Thoracic aorta (tissue), 2 donors: ENCODE measurements at regions not wholly inside any gene's neighbourhood (a gene's known extent, or its start where the extent isn't known, plus 50 kb on each side); places are given as distances from the start of the nearest gene placed in this dataset.

Experiments
- ATAC-seq: fragments of 150-250 bp; one replicate; pipeline ENCODE4 v1.8.0; 2017; ENCODE audit warnings: low read depth; ENCODE audit not compliant: insufficient number of reproducible peaks, low FRiP score
- DNase-seq: peaks from one replicate; pipeline ENCODE4 v3.0.0-alpha.2; 2020; ENCODE audit warnings: low spot score
- H3K27ac ChIP-seq, 2 donors: fragments of 200-600 bp; sonication (generic); 1 replicate in 1 of 2; 2 replicates in 1 of 2; pipeline ENCODE4 v1.5.1; 2016; ENCODE audit warnings: mild to moderate bottlenecking in 2 of 2, moderate library complexity in 2 of 2
- H3K27me3 ChIP-seq: fragments of 200-600 bp; sonication (generic); replicated peaks from 2 replicates; pipeline ENCODE4 v1.6.0; 2016; ENCODE audit warnings: mild to moderate bottlenecking; ENCODE audit not compliant: insufficient read depth
- H3K36me3 ChIP-seq: fragments of 200-600 bp; sonication (generic); one replicate; pipeline ENCODE4 v1.5.1; 2016
- H3K4me1 ChIP-seq, 2 donors: fragments of 200-600 bp; sonication (generic); 1 replicate in 1 of 2; 2 replicates in 1 of 2; pipeline versions ENCODE4 v1.5.1 to v1.6.0; 2016; ENCODE audit warnings: low read depth in 2 of 2, mild to moderate bottlenecking in 1 of 2; ENCODE audit not compliant: control insufficient read depth in 1 of 2
- H3K4me3 ChIP-seq: fragments of 200-600 bp; sonication (generic); 2 replicates; pipeline ENCODE4 v1.5.1; 2016; ENCODE audit warnings: mild to moderate bottlenecking
- H3K9me3 ChIP-seq: fragments of 200-600 bp; sonication (generic); 2 replicates; pipeline ENCODE4 v1.5.1; 2016
- TF ChIP-seq, protein P1 (sequence below): fragments of 200-600 bp; sonication (generic); IDR thresholded peaks from one replicate; pipeline ENCODE4 v1.5.1; 2019; ENCODE audit warnings: antibody characterized with exemption

DNA sequence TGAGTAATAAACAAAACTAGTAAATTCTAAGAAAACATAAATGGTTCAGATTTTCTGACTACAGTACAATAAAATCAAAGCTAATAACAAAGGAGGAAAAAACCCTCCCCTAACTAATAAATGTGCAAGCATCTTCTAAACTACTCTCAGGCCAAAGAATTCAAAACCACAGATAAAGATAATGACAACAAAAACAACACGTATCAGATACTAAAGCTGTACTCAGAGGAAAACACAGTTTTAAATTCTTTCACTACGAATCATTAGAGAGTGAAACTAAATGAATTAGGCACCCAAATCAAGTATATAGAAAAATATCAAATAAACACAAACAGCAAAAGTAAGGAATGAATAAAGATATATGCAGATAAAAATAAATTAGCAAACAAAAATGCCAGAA, 200.9 kb downstream of the TEX36 start:
- ATAC-seq (no peak), DNase-seq (no peak)
- Histone ChIP-seq H3K4me1 (no peaks in the 10 kb centered on the region), H3K4me3 (no peak overlapping the region), H3K27me3 (peaks cover 5% of the 10 kb centered on the region), H3K36me3 (no peaks in the 10 kb centered on the region), H3K27ac (no peak overlapping the region), H3K9me3 (no peaks in the 10 kb centered on the region)
- TF ChIP-seq, protein P1, sequence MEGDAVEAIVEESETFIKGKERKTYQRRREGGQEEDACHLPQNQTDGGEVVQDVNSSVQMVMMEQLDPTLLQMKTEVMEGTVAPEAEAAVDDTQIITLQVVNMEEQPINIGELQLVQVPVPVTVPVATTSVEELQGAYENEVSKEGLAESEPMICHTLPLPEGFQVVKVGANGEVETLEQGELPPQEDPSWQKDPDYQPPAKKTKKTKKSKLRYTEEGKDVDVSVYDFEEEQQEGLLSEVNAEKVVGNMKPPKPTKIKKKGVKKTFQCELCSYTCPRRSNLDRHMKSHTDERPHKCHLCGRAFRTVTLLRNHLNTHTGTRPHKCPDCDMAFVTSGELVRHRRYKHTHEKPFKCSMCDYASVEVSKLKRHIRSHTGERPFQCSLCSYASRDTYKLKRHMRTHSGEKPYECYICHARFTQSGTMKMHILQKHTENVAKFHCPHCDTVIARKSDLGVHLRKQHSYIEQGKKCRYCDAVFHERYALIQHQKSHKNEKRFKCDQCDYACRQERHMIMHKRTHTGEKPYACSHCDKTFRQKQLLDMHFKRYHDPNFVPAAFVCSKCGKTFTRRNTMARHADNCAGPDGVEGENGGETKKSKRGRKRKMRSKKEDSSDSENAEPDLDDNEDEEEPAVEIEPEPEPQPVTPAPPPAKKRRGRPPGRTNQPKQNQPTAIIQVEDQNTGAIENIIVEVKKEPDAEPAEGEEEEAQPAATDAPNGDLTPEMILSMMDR, result no peak

DNA sequence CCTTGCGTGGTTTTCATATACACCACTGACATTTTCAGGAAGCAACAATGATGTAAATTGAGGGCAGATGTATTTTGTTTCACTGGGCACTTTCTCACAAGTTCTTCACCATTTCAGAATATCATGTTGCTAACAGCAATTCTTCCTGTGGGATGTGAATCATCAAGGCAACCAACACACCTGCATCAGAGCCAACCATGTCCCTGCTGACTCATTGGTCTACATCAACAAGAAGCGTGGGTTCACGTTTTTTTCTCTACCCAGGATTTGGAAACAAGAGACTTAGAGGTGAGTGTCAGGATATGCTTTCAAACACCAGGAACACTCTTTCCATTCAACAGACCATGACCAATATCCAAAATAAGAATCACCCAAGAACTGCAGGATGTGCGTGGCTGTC, 203.9 kb downstream of the TEX36 start:
- no peak overlapping the region for H3K27ac ChIP-seq
- no peak overlapping the region for H3K4me3 ChIP-seq
- ATAC-seq (no peak), DNase-seq (no peak)
- TF ChIP-seq, protein P1, result no peak
- no peaks in the 10 kb centered on the region for H3K36me3 ChIP-seq
- peaks cover 5% of the 10 kb centered on the region for H3K27me3 ChIP-seq
- no peaks in the 10 kb centered on the region for H3K9me3 ChIP-seq
- H3K4me1 ChIP-seq, result no peaks in the 10 kb centered on the region

DNA sequence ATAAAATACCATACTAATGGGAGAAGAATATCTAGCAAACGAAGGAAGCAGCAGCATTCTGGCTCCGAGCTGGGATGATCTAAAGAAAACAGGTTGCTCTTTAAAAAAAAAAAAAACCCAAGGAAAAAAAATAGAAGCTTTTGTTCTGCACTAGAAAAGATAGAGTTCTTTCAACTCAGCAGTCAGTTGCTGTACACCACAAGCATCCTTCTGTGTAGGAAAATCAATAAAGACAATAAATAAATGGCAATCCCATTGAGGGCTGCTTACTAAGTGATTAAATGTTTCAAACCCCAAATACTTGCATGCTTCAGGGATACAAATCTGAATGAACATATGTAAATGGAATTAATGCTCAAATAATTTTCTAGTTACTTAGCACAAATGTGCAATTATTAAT, 207.1 kb downstream of the TEX36 start:
- TF ChIP-seq, protein P1, result no peak
- H3K27me3 ChIP-seq, result peaks cover 4% of the 10 kb centered on the region
- H3K4me1 ChIP-seq, result no peaks in the 10 kb centered on the region
- no peak overlapping the region for H3K4me3 ChIP-seq
- no peaks in the 10 kb centered on the region for H3K9me3 ChIP-seq
- no peaks in the 10 kb centered on the region for H3K36me3 ChIP-seq
- H3K27ac ChIP-seq, result no peak overlapping the region
- no peak for DNase-seq
- no peak for ATAC-seq

DNA sequence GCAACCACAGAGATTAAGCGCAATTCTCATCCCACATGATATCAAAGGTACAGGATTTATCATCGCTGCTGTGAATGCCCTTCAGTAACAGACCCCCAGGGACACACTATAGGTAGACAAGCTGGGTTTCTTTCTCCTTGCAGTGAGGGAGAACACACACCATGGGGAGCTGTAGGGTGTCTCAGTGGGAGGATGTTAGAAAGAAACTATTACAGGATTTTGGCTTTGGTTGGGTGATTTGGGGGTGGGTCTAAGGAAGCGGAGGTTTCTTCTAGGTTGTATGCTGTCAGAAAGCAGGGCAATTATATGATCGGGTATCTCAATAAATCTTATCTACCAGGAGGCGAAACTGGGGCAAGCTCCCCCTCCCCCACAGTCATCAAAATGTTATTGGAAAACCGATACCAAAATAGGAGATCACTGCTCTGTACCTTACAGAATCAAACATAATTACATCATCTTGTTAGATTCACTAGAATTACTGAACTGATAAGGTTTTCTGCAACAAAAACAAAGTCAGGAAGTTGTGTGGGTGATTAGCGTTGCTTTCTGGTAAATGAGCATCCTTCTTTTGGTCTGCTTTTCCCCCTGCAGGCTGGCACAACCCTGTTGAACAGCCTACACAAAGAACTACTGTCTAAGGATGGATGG, 209.7 kb downstream of the TEX36 start:
- TF ChIP-seq, protein P1, result no peak
- no peak for DNase-seq
- Histone ChIP-seq H3K27me3 (no peaks in the 10 kb centered on the region), H3K4me3 (no peak overlapping the region), H3K36me3 (no peaks in the 10 kb centered on the region), H3K4me1 (no peaks in the 10 kb centered on the region), H3K27ac (no peak overlapping the region), H3K9me3 (no peaks in the 10 kb centered on the region)
- no peak for ATAC-seq

DNA sequence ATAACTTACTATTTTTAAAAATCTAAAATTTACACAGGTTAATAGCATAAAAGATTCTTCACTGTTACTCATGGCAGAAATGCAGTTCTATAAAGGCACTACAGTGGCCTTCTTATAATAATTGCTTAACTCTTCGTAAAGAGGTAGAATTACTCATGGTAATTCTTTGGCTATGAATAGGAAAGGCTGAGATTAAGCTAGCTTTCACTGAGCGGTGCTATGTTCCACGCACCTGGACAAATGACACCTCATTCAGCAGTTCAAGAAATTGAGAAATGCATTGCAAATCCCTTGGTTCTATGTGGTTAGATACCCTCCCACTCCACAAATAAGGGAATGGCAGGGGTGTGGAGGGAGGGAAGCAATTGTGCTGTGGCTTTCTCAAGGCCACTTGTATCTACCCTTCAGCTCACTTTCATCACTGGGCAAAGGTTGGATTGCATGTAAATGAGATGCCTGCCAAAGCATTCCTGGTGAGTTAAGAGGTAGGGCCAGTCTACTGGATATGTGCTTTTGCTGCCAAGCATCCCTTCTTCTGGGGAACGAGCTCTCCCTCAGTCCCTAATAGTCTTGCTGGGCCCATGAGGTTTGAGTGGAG, 210.9 kb downstream of the TEX36 start:
- Histone ChIP-seq H3K4me3 (no peak overlapping the region), H3K27ac (no peak overlapping the region), H3K9me3 (no peaks in the 10 kb centered on the region), H3K27me3 (no peaks in the 10 kb centered on the region), H3K4me1 (no peaks in the 10 kb centered on the region), H3K36me3 (no peaks in the 10 kb centered on the region)
- TF ChIP-seq, protein P1, result no peak
- ATAC-seq (no peak), DNase-seq (no peak)
